ENCODE measurements at regions not wholly inside any gene's neighbourhood (a gene's known extent, or its start where the extent isn't known, plus 50 kb on each side); places are given as distances from the start of the nearest gene placed in this dataset.

GRCh38 chr10:80952436-80952835 lies 414.7 kb downstream of the SH2D4B start:
- no peak overlapping the region for H2BK15ac ChIP-seq (ENCODE audit: low read length)
- H3K4ac ChIP-seq (replicated peaks; ENCODE audit: insufficient read length, low read depth, low read length) = no peak overlapping the region
- no peak overlapping the region for H3K23ac ChIP-seq (ENCODE audit: insufficient read length)
- H3K56ac ChIP-seq (replicated peaks; ENCODE audit: insufficient read length, low read depth, low read length) = no peak overlapping the region
- H3K36me3 ChIP-seq (ENCODE audit: control insufficient read depth in 2 of 4, insufficient read depth in 4 of 4, low read length in 3 of 4) = no peaks in the 10 kb centered on the region
- no peak overlapping the region for H2AK5ac ChIP-seq (ENCODE audit: low read depth, low read length)
- no peak for FAIRE-seq
- no peak overlapping the region for H2BK5ac ChIP-seq (ENCODE audit: low read depth, low read length)
- no peak overlapping the region for H2BK20ac ChIP-seq (ENCODE audit: low read length)
- no peaks in the 10 kb centered on the region for H3K79me1 ChIP-seq (ENCODE audit: low read depth, low read length)
- DNase-seq (ENCODE audit: low read depth in 1 of 2, low spot score in 2 of 2) = no peak
- H3K9me3 ChIP-seq (ENCODE audit: insufficient read depth in 2 of 2, low read depth in 1 of 2, low read length in 1 of 2) = peaks cover 4 to 6% of the 10 kb centered on the region in 2 experiments; a peak in 1 of 4 replicates
- no peaks in the 10 kb centered on the region for H3K27me3 ChIP-seq (replicated peaks in 1 of 4; ENCODE audit: control insufficient read depth in 3 of 4, extremely low read depth in 1 of 4, insufficient read depth in 3 of 4, low read length in 3 of 4)
- H3K4me1 ChIP-seq (replicated peaks in 1 of 4; ENCODE audit: control insufficient read depth in 3 of 4, insufficient read depth in 4 of 4, low read length in 3 of 4) = peaks cover 0 to 5% (median 0%) of the 10 kb centered on the region in 4 experiments; a peak in 1 of 7 replicates
- H2BK12ac ChIP-seq (ENCODE audit: low read depth, low read length) = no peak overlapping the region
- ChIA-PET CTCF (ENCODE audit: partially characterized antibody) (interaction anchor here (1.1 kb wide), 1 partner anchor 66 kb away, joined by 3 read pairs; no protein-coding TSS in a partner anchor), POLR2A (ENCODE audit: partially characterized antibody) (no interaction called here)
- no peak overlapping the region for H3K18ac ChIP-seq (ENCODE audit: extremely low read depth, low read length)
- H3K4me3 ChIP-seq (ENCODE audit: extremely low read depth in 1 of 4, insufficient read depth in 2 of 4, low read depth in 3 of 4, low read length in 4 of 4) = no peak overlapping the region
- H3K9ac ChIP-seq (replicated peaks in 1 of 4; ENCODE audit: extremely low read depth in 1 of 4, low read depth in 3 of 4, low read length in 3 of 4) = no peak overlapping the region
- H3K4me2 ChIP-seq (ENCODE audit: insufficient read depth in 1 of 2, low read depth in 2 of 2, low read length in 2 of 2) = no peak overlapping the region
- no peaks in the 10 kb centered on the region for H3K79me2 ChIP-seq (ENCODE audit: control insufficient read depth in 1 of 2, insufficient read depth in 2 of 2, low read length in 2 of 2)
- 86% methylated on average over 5 of the region's 7 CpGs; no CpG with 5 or more reads in 1 of the 2 experiments for WGBS, 2 experiments (ENCODE audit: extremely low coverage in 1 of 2, insufficient coverage in 1 of 2, insufficient read length in 1 of 2, insufficient replicate concordance in 2 of 2, low coverage in 1 of 2, low lambda C conversion rate in 2 of 2, missing lambda C conversion rate in 1 of 2)
- no peak overlapping the region for H4K91ac ChIP-seq (replicated peaks; ENCODE audit: insufficient read length, low read length)
- no peak overlapping the region for H4K8ac ChIP-seq (ENCODE audit: extremely low read depth, insufficient read depth, low read length)
- H2AFZ ChIP-seq (ENCODE audit: low read length) = no peak overlapping the region
- H3K27ac ChIP-seq (ENCODE audit: low read depth, low read length) = no peak overlapping the region
- H4K5ac ChIP-seq (ENCODE audit: insufficient read length, low read depth, low read length) = no peak overlapping the region
- no peak overlapping the region for H3K14ac ChIP-seq (ENCODE audit: insufficient read length)
- H2BK120ac ChIP-seq (replicated peaks; ENCODE audit: low read depth, low read length) = no peak overlapping the region
- no peaks in the 10 kb centered on the region for H4K20me1 ChIP-seq (replicated peaks in 1 of 2; ENCODE audit: control insufficient read depth in 1 of 2, insufficient read depth in 2 of 2, low read length in 2 of 2)
- no peaks in the 10 kb centered on the region for H3K23me2 ChIP-seq (ENCODE audit: low read depth, low read length)
- TF ChIP-seq SP4 (IDR thresholded peaks at IDR 0.05; ENCODE audit: low read length) (no peak), GTF2F1 (IDR thresholded peaks at IDR 0.05; ENCODE audit: borderline replicate concordance, low read depth, low read length) (no peak), SP1 (IDR thresholded peaks at IDR 0.05; ENCODE audit: low read depth, low read length) (no peak), KDM5A (IDR thresholded peaks at IDR 0.05; ENCODE audit: low read length) (no peak), PHF8 (conservative IDR thresholded peaks at IDR 0.05; ENCODE audit: low read depth, low read length) (no peak), SRF (IDR thresholded peaks at IDR 0.05; ENCODE audit: low read depth, low read length) (no peak), CTCF (IDR thresholded peaks at IDR 0.05; ENCODE audit: control extremely low read depth in 1 of 3, insufficient read depth in 1 of 3, low read depth in 1 of 3, low read length in 3 of 3) (no peak), CBX5 (IDR thresholded peaks at IDR 0.05; ENCODE audit: low read depth, low read length) (no peak), CREB1 (IDR thresholded peaks at IDR 0.05) (no peak), NRF1 (IDR thresholded peaks at IDR 0.05; ENCODE audit: low read depth, low read length) (no peak), FOSL1 (IDR thresholded peaks at IDR 0.05; ENCODE audit: insufficient read depth, low read depth, low read length) (no peak), GABPA (IDR thresholded peaks at IDR 0.05; ENCODE audit: borderline replicate concordance, insufficient read depth, low read length) (no peak), CEBPB (IDR thresholded peaks at IDR 0.05; ENCODE audit: low read depth, low read length) (no peak)
